CD14-positive monocyte (primary cell): ENCODE measurements at regions not wholly inside any gene's neighbourhood (a gene's known extent, or its start where the extent isn't known, plus 50 kb on each side); places are given as distances from the start of the nearest gene placed in this dataset.

Experiments
- DNase-seq, 3 donors: peaks; one replicate each; pipeline ENCODE4 v3.0.0-alpha.2; 2011 to 2022
- H2AFZ ChIP-seq: 2 replicates; pipeline ENCODE4 v1.6.0; 2012; ENCODE audit warnings: mild to moderate bottlenecking, low read depth, low read length, inconsistent platforms; ENCODE audit not compliant: insufficient read depth, poor library complexity, severe bottlenecking
- H3K27ac ChIP-seq, 2 donors: 1 replicate in 1 of 2; 2 replicates in 1 of 2; pipeline ENCODE4 v1.5.1; 2012 to 2013; ENCODE audit warnings: low read length in 2 of 2, control low read depth in 1 of 2, inconsistent platforms in 1 of 2, low read depth in 1 of 2, mild to moderate bottlenecking in 1 of 2
- H3K27me3 ChIP-seq, 2 donors: one replicate each; pipeline versions ENCODE4 v1.6.0 to v1.6.1; 2011 to 2013; ENCODE audit warnings: low read length in 2 of 2; ENCODE audit not compliant: control insufficient read depth in 2 of 2, insufficient read depth in 2 of 2
- H3K36me3 ChIP-seq, 2 donors: replicated peaks in 1 of 2; 1 replicate in 1 of 2; 2 replicates in 1 of 2; pipeline versions ENCODE4 v1.5.1 to v1.6.1; 2012 to 2013; ENCODE audit warnings: low read length in 2 of 2, control low read depth in 1 of 2, inconsistent platforms in 1 of 2, mild to moderate bottlenecking in 1 of 2; ENCODE audit not compliant: insufficient read depth in 2 of 2, control insufficient read depth in 1 of 2
- H3K4me1 ChIP-seq, 2 donors: 1 replicate in 1 of 2; 2 replicates in 1 of 2; pipeline versions ENCODE4 v1.5.1 to v1.6.1; 2012 to 2013; ENCODE audit warnings: low read length in 2 of 2, control low read depth in 1 of 2, inconsistent platforms in 1 of 2, mild to moderate bottlenecking in 1 of 2, moderate library complexity in 1 of 2; ENCODE audit not compliant: insufficient read depth in 2 of 2, control insufficient read depth in 1 of 2
- H3K4me2 ChIP-seq: replicated peaks from 2 replicates; pipeline ENCODE3; 2012; ENCODE audit warnings: low read length, moderate library complexity, mild to moderate bottlenecking; ENCODE audit not compliant: poor library complexity, severe bottlenecking; ENCODE audit errors: extremely low read depth
- H3K4me3 ChIP-seq, 3 experiments: fragments of 200-600 bp in 1 of 3; sonication (generic) in 1 of 3; replicated peaks in 1 of 3; 1 replicate in 2 of 3; 2 replicates in 1 of 3; pipeline ENCODE4 v1.5.1; 2011 to 2013; ENCODE audit warnings: low read length in 3 of 3, mild to moderate bottlenecking in 3 of 3, control low read depth in 2 of 3, low read depth in 2 of 3, inconsistent platforms in 1 of 3, moderate library complexity in 1 of 3
- H3K79me2 ChIP-seq: 2 replicates; pipeline ENCODE4 v1.6.0; 2012; ENCODE audit warnings: mild to moderate bottlenecking, control low read depth, inconsistent platforms, low read length, moderate library complexity; ENCODE audit not compliant: insufficient read depth
- H3K9ac ChIP-seq: 2 replicates; pipeline ENCODE4 v1.6.0; 2017; ENCODE audit warnings: low read length, mild to moderate bottlenecking; ENCODE audit not compliant: insufficient read depth, poor library complexity, severe bottlenecking
- H3K9me3 ChIP-seq, 2 donors: replicated peaks in 1 of 2; 1 replicate in 1 of 2; 2 replicates in 1 of 2; pipeline versions ENCODE4 v1.5.1 to v1.6.1; 2012 to 2013; ENCODE audit warnings: low read length in 2 of 2, control low read depth in 1 of 2; ENCODE audit not compliant: control insufficient read depth in 1 of 2, insufficient read depth in 1 of 2
- H4K20me1 ChIP-seq: 2 replicates; pipeline ENCODE4 v1.6.0; 2012; ENCODE audit warnings: mild to moderate bottlenecking, low read length, control low read depth, moderate library complexity; ENCODE audit not compliant: insufficient read depth
- H3K27ac Mint-ChIP-seq, 7 donors: one replicate each; pipeline ENCODE4 v1.8.0; 2020; ENCODE audit warnings: mild to moderate bottlenecking in 7 of 7, mixed read lengths in 7 of 7, moderate library complexity in 6 of 7, inconsistent platforms in 2 of 7
- H3K27me3 Mint-ChIP-seq, 3 donors: one replicate each; pipeline ENCODE4 v1.8.0; 2021 to 2022; ENCODE audit warnings: low read depth in 3 of 3, mild to moderate bottlenecking in 3 of 3, mixed read lengths in 3 of 3, moderate library complexity in 3 of 3, inconsistent platforms in 1 of 3
- H3K36me3 Mint-ChIP-seq, 2 donors: one replicate each; pipeline ENCODE4 v1.8.0; 2020; ENCODE audit warnings: mixed read lengths in 2 of 2, inconsistent platforms in 1 of 2, mild to moderate bottlenecking in 1 of 2
- H3K4me1 Mint-ChIP-seq: one replicate; pipeline ENCODE4 v1.8.0; 2020; ENCODE audit warnings: mild to moderate bottlenecking, mixed read lengths
- H3K4me3 Mint-ChIP-seq, 2 donors: one replicate each; pipeline ENCODE4 v1.8.0; 2020; ENCODE audit warnings: mild to moderate bottlenecking in 2 of 2, mixed read lengths in 2 of 2, moderate library complexity in 1 of 2
- H3K9me3 Mint-ChIP-seq, 7 donors: one replicate each; pipeline ENCODE4 v1.8.0; 2020 to 2022; ENCODE audit warnings: mixed read lengths in 7 of 7, mild to moderate bottlenecking in 6 of 7, moderate library complexity in 6 of 7, inconsistent platforms in 2 of 7
- WGBS: methylation state at CpG from one replicate; pipeline ENCODE4 v1.1.5; 2013; ENCODE audit warnings: missing lambda C conversion rate; ENCODE audit not compliant: insufficient coverage; 5-methylcytosine and 5-hydroxymethylcytosine counted together
- intact Hi-C, 2 donors: fragments of 100-400 bp; cut with micrococcal nuclease; formaldehyde crosslinking; loops; one replicate each; pipeline versions ENCODE4 v1.15.0 to v1.15.1; 2023
- TF ChIP-seq, protein P1 (sequence below): fragments of 200-600 bp; IDR thresholded peaks from one replicate; pipeline ENCODE4 v1.8.0; 2022; ENCODE audit warnings: antibody characterized with exemption, mild to moderate bottlenecking

DNA sequence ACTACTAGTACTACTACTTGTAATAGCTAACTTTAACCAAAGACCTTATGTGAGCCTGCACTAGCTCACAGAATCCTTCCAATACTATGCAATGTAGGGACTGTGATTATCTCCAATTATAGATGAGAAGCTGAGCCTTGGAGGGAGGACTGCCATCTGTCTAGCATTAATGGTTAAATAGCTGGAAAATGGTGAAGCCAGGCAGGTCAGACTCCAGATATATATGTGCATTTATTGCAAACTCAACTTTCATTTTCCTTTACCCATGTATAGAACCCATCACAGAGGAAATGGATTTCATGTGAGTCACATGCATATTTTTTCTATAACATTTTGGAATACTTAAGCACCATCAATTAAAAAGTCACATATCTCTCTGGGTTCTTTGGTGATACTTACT is 229.9 kb downstream of the BCAS1 start:
- no peak overlapping the region for H2AFZ ChIP-seq
- peaks cover 0 to 5% (median 0%) of the 10 kb centered on the region in 7 donors for H3K9me3 Mint-ChIP-seq
- peaks cover 0 to 3% (median 0%) of the 10 kb centered on the region in 3 donors for H3K27me3 Mint-ChIP-seq
- intact Hi-C loops: loop anchor here in 1 of 2 donors (10.0 kb wide), 1 partner anchor 94 kb away; no protein-coding TSS in a partner anchor
- no peaks in the 10 kb centered on the region for H4K20me1 ChIP-seq
- peaks cover 0 to 2% of the 10 kb centered on the region in 2 donors for H3K36me3 Mint-ChIP-seq
- peaks cover 50% of the 10 kb centered on the region for H3K4me1 Mint-ChIP-seq
- no peak overlapping the region for H3K4me3 Mint-ChIP-seq
- no peak overlapping the region for H3K4me2 ChIP-seq
- no peaks in the 10 kb centered on the region for H3K36me3 ChIP-seq
- DNase-seq: no peak
- no peak overlapping the region for H3K4me3 ChIP-seq
- H3K9me3 ChIP-seq: no peaks in the 10 kb centered on the region
- H3K27ac ChIP-seq: peak overlapping the region in 1 of 2 donors; percentile 84
- no peaks in the 10 kb centered on the region for H3K79me2 ChIP-seq
- no peak overlapping the region for H3K9ac ChIP-seq
- H3K27me3 ChIP-seq: no peaks in the 10 kb centered on the region
- H3K27ac Mint-ChIP-seq: peak overlapping the region in 3 of 7 donors; percentile 10 to 46 (median 25)
- TF ChIP-seq, protein P1, sequence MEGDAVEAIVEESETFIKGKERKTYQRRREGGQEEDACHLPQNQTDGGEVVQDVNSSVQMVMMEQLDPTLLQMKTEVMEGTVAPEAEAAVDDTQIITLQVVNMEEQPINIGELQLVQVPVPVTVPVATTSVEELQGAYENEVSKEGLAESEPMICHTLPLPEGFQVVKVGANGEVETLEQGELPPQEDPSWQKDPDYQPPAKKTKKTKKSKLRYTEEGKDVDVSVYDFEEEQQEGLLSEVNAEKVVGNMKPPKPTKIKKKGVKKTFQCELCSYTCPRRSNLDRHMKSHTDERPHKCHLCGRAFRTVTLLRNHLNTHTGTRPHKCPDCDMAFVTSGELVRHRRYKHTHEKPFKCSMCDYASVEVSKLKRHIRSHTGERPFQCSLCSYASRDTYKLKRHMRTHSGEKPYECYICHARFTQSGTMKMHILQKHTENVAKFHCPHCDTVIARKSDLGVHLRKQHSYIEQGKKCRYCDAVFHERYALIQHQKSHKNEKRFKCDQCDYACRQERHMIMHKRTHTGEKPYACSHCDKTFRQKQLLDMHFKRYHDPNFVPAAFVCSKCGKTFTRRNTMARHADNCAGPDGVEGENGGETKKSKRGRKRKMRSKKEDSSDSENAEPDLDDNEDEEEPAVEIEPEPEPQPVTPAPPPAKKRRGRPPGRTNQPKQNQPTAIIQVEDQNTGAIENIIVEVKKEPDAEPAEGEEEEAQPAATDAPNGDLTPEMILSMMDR: no peak
- peaks cover 41 to 62% of the 10 kb centered on the region in 2 donors for H3K4me1 ChIP-seq

DNA sequence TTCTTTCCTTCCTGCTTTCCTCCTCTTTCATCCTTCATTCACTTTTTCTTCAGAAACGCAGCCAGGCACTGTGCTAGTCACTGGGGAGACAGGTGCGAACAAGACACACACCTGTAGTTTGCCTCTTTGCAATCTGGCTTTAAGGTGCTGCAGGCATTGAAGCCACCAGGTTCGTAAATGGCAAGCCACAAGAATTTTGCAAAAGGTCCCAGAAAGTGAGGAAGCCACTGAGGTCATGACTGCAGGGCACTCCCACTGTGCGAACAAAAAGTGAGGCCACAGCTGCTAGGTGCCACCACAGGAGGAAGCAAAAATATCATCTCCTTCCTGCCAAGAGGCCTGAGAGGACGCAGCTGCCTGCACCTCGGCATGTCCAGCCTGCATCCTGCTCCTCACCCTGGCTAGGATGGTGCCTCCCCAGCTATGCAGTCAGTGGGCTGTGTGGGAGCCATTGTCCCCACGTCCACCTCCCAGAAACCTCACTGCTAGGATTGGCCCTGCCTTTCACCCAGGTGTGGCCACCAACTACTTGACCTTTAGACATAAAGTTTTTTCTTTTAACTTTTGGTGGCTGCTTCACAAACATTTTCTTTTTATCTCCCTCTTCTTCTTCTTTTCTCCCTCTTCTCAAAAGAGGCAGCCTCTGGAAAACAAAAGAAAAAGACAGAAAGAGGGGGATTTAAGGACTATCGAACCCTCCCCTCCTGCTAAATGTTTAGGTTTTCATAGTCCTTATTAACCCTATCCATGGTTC is 230.8 kb downstream of the BCAS1 start:
- no peak overlapping the region for H3K9ac ChIP-seq
- peaks cover 0 to 7% (median 0%) of the 10 kb centered on the region in 3 donors for H3K27me3 Mint-ChIP-seq
- H3K4me3 Mint-ChIP-seq: peak overlapping the region; percentile 58 to 78
- H4K20me1 ChIP-seq: no peaks in the 10 kb centered on the region
- H3K27ac Mint-ChIP-seq: peak overlapping the region; percentile 82 to 97 (median 93)
- peak overlapping the region in 1 of 3 experiments; percentile 61 for H3K4me3 ChIP-seq
- H3K79me2 ChIP-seq: no peaks in the 10 kb centered on the region
- H3K9me3 ChIP-seq: no peaks in the 10 kb centered on the region
- H3K36me3 ChIP-seq: no peaks in the 10 kb centered on the region
- no peaks in the 10 kb centered on the region for H3K27me3 ChIP-seq
- TF ChIP-seq, protein P1: no peak
- H3K4me1 Mint-ChIP-seq: peaks cover 55% of the 10 kb centered on the region
- peaks cover 0 to 2% of the 10 kb centered on the region in 2 donors for H3K36me3 Mint-ChIP-seq
- H2AFZ ChIP-seq: no peak overlapping the region
- WGBS: 3% methylated on average over 6 of the region's 8 CpGs
- peaks cover 50 to 62% of the 10 kb centered on the region in 2 donors for H3K4me1 ChIP-seq
- DNase-seq: peak; percentile 71 to 72 (median 71)
- intact Hi-C loops: loop anchor here (10.0 kb wide), 3 partner anchors 75 to 265 kb away; no protein-coding TSS in a partner anchor
- H3K9me3 Mint-ChIP-seq: peaks cover 0 to 5% (median 0%) of the 10 kb centered on the region in 7 donors
- peak overlapping the region; percentile 70 for H3K4me2 ChIP-seq
- H3K27ac ChIP-seq: peak overlapping the region; percentile 74 to 84
